GM18861 (cell line): ENCODE measurements at regions not wholly inside any gene's neighbourhood (a gene's known extent, or its start where the extent isn't known, plus 50 kb on each side); places are given as distances from the start of the nearest gene placed in this dataset.

Experiments
- ATAC-seq: cut with Tn5 transposase; IDR thresholded peaks from one replicate; pipeline ENCODE4 v1.9.1; 2021; ENCODE audit not compliant: unreplicated experiment

DNA sequence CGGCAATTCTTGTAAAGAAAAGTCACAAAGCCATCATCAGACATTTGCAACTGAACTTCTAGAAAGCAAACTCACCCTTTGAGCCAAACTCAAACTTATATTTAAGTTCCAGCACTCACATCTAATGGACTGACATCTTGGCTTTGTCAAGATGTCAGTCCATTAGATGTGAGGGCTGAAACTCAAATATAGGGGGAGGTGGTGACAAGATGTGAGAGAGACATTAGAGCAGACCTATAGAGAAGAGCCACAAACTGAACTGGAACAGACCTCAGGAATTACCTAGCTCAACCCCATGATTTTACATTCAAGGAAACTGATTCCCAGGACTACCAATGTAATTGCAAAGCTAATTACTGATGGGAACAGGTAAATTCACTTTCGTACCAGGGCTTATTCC lies 543.8 kb downstream of the TNS1 start:
- ATAC-seq: no peak

DNA sequence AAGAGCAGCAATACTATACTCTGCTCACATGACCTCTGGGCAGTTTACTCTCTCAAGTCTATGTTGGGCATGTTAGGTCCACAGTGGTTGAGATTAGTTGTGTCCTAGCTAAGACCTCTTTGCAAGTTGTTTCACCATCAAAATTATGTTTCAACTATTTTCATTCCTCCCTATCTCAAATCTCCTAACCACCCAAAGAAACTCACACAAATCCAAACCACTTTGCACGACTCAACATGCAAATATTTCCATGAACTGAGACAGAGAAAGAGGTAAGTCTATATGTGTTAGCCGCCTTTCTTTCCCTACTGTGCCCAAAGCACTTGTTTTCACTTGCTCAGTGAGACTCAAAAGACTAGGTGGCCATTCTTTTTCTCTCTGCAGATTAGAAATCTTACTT lies 546.8 kb downstream of the TNS1 start:
- no peak for ATAC-seq

GRCh38 chr2:217452928-217453327 lies 549.9 kb downstream of the TNS1 start:
- no peak for ATAC-seq

DNA sequence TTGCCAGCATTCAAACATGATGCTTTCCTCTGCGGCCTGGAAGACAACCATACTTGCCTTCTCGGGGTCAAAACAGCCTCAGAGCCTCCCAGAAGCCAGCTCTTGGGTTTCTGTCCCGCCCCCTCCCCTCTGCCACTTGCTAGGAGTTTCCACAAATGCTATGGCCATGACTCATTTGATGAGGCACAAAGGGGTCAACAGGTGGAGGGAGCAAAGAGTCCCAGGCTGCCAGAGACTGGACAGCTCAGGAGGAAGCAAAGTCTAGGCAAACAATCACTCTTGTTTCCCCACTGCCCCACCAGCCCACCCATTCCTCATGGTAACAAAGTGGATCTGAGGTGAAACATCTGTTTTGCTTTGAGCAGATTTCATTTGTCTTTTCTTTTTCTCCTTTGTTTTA lies 551.1 kb downstream of the TNS1 start:
- no peak for ATAC-seq

DNA sequence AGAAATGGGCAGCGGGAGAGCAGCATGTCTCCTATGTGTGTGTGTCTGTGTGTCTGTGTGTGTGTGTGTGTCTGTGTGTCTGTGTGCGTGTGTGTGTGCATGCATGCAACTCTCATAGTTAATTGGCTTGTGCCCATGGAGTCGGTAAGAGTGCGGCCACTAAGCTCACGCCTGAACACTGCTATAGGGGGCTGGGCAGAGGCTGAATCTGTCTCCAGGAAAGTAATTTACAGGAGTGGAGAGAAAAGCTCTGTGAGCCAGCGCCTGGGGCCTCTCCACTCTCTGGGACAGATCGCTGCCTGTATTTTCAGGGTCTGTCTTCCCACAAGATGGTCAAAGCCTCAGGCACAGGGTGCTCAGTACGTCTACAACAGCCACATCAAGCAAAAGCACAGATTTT lies 553.4 kb downstream of the TNS1 start:
- no peak for ATAC-seq

GRCh38 chr2:217448860-217449259 lies 553.9 kb downstream of the TNS1 start:
- ATAC-seq: no peak

DNA sequence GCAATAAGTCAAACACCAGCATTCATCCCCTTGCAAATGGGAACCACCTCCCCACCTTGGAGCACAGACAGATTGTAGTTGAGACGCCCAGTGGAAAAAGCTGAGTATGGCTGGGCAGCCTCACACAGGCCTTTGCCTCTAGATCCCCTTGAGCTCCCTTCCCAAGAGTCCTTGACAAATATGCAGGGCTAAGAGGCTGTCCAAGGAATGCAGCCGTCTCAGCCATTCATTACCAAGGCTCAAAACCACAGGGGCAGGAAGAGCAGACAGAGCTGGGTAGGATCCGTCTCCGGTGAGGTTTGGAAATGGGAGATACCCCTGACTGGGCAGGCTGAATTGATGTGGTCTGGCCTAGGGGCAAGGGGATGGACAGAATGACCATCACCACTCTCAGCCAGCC lies 557.1 kb downstream of the TNS1 start:
- ATAC-seq: no peak

- ATAC-seq: no peak
These were observed 557.9 kb downstream of the TNS1 start for GRCh38 chr2:217444932-217445331.

- no peak for ATAC-seq
These were observed 558.3 kb downstream of the TNS1 start for GRCh38 chr2:217444509-217444908.

GRCh38 chr2:217443601-217444000 lies 559.2 kb downstream of the TNS1 start:
- no peak for ATAC-seq

DNA sequence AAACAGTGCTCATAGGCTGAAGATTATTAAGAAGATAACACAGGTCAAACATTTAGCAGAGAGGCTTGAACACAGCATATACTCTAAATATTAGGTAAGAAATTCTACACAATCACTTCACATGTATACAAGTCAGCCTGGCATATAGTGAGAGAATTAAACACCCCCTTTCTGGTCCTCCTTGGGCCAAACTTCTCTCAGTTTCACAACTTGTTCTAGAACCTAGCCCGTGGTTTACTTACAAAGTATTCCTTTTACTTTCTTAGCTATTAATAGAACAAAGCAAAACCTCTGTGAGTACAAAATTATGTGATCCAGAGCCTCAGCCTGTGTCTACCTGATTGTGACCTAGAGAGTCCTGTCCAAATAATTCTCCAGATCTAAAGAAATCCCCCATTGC lies 562.8 kb downstream of the TNS1 start:
- peak; percentile 45 for ATAC-seq

GRCh38 chr2:217438821-217439220 lies 564.0 kb downstream of the TNS1 start:
- ATAC-seq: peak; percentile 38

DNA sequence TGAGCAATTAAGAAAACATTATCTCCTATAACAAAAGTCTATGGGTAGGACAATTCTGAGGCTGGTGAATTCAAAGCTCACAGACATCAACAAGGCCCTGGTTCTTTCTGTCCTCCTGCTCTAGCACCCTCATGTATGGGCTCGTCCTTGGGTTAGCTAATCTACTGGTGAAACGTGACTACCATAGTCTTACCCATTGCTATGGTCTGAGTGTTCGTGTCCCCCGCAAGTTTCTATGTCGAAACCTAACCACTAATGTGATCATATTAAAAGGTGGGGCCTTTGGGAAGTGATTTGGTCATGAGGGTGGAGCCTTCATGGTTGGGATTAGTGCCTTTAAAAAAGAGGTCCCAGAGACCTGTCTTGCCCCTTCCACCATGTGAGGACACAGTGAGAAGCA lies 564.7 kb downstream of the TNS1 start:
- no peak for ATAC-seq

DNA sequence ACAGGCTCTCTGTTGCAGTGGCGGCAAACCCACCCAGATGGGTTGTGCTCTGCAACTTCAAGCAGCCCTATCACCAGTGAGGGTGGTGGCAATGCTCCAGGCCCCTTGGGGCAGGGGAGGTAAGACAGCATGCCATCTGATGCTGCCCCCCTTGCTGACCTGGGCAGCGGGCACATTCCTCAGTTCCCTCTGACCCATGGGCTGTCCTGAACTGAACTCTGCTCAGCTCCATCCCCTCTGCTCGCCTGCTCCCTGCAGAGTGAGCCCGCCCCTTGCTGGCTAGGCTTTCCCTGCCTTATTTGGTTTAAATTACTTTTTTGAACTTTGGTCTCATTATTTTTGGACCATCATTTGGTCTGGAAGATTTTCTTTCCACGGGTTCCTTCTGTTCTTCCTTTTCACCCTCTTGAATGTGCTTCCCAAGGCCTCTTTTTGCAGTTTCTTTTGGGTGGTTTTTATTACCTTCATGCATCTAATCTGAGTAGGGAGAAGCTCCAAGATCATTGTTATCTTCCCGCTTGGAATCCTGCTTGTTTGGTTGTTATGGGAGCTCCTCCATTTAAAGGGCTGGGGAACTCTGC lies 565.4 kb downstream of the TNS1 start:
- ATAC-seq: no peak

DNA sequence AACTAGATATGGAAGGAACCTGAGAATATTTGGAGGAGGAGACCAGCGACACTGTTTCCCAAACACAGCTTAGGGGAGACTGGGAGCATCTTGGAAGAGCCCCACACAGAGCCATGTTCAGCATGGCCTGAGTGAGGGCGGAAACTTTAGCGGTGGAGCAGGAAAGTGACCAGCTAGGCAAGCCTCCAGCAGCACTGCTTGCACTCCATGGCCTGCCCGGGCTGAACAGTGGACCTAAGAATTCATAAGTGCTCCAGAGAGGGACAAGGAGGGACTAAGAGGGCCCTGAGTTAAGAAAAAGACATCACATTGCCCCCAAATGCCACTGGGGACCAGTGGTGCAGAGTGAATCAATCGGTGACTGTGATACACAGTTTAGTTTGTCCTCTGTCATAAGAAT lies 566.4 kb downstream of the TNS1 start:
- no peak for ATAC-seq

DNA sequence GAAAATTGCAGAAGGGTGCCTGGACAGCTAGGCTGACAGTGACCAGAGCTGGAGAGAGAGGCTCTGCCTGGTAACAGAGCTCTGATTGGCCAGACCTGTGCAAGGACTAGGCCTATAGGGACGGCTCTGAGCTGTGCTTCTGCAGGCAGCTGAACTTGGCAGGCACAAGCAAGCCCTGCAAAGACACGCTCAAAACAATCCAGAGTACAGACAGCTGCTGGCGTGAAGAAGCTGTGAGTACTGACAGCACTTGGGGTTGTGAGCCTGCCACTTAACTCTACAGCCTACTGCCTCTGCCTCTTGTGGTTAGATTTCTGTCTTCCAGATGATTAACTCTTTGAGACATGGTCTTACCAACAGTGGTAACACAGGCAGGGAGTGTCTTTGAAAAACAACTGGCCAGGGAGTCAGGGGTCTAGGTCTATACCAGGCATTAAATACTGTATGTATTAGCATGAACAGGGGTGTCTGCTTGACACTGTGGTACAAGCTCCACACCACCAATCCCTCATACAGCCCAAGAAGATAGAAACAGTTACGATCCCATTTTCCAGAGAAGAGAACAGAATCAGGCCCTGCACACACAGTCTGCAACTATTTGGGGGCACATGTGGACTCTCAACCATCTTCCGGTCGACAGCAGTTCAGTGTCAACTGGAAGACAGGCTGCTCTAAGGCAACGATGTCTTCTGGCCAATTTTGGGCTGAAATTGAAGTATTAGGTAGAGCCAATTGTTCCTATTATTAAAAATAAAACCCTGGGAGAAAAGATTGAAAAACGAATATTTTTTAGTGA lies 568.4 kb downstream of the TNS1 start:
- ATAC-seq: peak; percentile 94

- ATAC-seq: no peak
These were observed 569.3 kb downstream of the TNS1 start for GRCh38 chr2:217433522-217433921.

- no peak for ATAC-seq
These were observed 571.1 kb downstream of the TNS1 start for GRCh38 chr2:217431577-217432269.

DNA sequence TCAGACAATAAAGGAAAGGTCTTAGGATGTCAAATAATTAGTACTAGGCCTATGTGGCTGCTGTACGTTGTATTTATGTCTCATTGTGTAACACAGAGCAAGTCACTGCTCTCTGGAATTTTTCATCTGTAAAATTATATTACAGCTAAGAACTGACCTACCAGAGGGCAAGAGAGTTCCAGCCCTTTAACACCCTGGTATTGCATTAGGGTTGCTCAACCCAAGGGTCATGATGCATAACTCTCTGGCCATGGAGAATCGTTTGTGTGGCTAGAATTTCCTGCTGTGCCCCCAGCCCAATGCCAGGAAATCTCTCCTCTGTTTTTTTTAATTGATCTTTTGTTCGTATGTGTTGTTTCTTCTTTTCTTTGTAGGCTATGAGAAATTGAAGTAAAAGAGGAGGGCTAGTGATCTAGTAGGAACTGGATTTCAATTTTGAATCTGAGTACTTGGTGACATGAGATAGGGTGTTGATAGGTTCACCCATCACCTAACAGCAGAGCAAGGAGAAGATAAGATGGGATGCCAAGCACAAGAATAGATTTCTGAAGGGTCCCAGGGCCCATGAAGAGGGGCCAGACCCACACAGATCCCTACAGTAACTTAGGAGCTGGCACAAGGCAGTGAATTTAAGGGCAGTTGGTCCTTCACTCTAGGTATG lies 571.2 kb upstream of the TNP1 start:
- no peak for ATAC-seq

DNA sequence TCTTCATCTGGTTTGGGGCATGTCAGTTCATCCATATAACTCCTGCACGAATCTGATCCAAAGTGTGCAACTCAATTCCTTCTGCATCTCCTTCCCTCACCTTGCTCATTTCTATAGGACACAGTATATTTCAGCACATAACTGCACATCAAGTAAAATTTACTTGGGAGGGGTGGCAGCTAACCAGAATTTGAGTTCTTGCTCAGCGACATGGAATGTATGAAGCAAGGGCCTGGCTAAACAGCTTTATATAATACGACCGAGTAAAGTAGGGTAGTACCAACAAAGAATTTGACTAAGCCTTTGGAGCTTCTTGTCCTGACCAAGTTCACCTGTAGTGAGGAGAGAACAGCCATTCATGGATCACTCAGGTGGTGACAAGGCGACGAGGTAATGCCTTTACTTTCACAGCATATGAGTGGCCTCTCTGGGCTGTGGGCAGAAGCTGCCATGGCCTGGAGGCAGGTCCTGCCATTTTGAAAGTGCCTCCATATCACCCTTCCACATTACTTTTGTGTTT lies 570.2 kb upstream of the TNP1 start:
- ATAC-seq: no peak

- no peak for ATAC-seq
These were observed 562.0 kb upstream of the TNP1 start for GRCh38 chr2:217421834-217422233.

GRCh38 chr2:217420854-217421253 lies 561.0 kb upstream of the TNP1 start:
- no peak for ATAC-seq
